ENCODE measurements at regions not wholly inside any gene's neighbourhood (a gene's known extent, or its start where the extent isn't known, plus 50 kb on each side); places are given as distances from the start of the nearest gene placed in this dataset.

- Histone ChIP-seq H2AFZ (ENCODE audit: low read depth, low read length, poor library complexity, severe bottlenecking) (no peak overlapping the region), H3K9me3 (ENCODE audit: control insufficient read depth in 1 of 2, insufficient read depth in 1 of 2, low read depth in 1 of 2, low read length in 2 of 2) (no peaks in the 10 kb centered on the region), H3K27ac (ENCODE audit: low read depth, low read length) (no peak overlapping the region), H3K79me2 (ENCODE audit: insufficient read depth, low read length) (no peaks in the 10 kb centered on the region), H3K4me2 (ENCODE audit: low read length) (no peak overlapping the region), H3K4me1 (ENCODE audit: control insufficient read depth in 1 of 2, insufficient read depth in 2 of 2, low read length in 2 of 2) (no peaks in the 10 kb centered on the region), H3K27me3 (ENCODE audit: insufficient read depth, low read length) (0 out of 2 replicates have a peak, but pooled peaks cover 6% of the 10 kb centered on the region), H3K9me2 (ENCODE audit: insufficient read depth) (no peaks in the 10 kb centered on the region), H3K36me3 (ENCODE audit: control insufficient read depth in 1 of 2, insufficient read depth in 2 of 2, low read length in 2 of 2) (no peaks in the 10 kb centered on the region), H3K9ac (ENCODE audit: low read length) (no peak overlapping the region), H3K4me3 (replicated peaks in 1 of 2; ENCODE audit: low read depth in 1 of 2, low read length in 2 of 2) (no peak overlapping the region), H4K20me1 (ENCODE audit: insufficient read depth) (no peaks in the 10 kb centered on the region)
- ChIA-PET POLR2A (no interaction called here), RAD21 (ENCODE audit: low non-redundant PET in 1 of 2, low total read pairs in 2 of 2, uncharacterized antibody in 2 of 2, unreplicated experiment in 2 of 2) (no interaction called here), CTCF (no interaction called here)
- no peak for DNase-seq (ENCODE audit: low read depth, low spot score)
- no peak for ATAC-seq
- no TSS peak for BruUV-seq (replicated peaks)
- intact Hi-C loops (cut with micrococcal nuclease) = loop anchor here (10.0 kb wide), 1 partner anchor 286 kb away; no protein-coding TSS in a partner anchor
- TF ChIP-seq EZH2 (IDR thresholded peaks at IDR 0.05) (no peak), CTCF (IDR thresholded peaks at IDR 0.05 in 2 of 3, conservative IDR thresholded peaks at IDR 0.05 in 1 of 3; ENCODE audit: borderline replicate concordance in 1 of 3, insufficient read depth in 1 of 3, low read depth in 2 of 3, low read length in 2 of 3) (no peak), EZH2phosphoT487 (IDR thresholded peaks at IDR 0.05; ENCODE audit: borderline replicate concordance) (no peak), SP1 (IDR thresholded peaks at IDR 0.05; ENCODE audit: low read depth) (no peak), SRF (IDR thresholded peaks at IDR 0.05; ENCODE audit: low read depth) (no peak), MAX (IDR thresholded peaks at IDR 0.05) (no peak), YY1 (IDR thresholded peaks at IDR 0.05; ENCODE audit: extremely low read depth, insufficient replicate concordance, low read depth, low read length) (no peak), JUND (IDR thresholded peaks at IDR 0.05) (no peak), ZNF274 (IDR thresholded peaks at IDR 0.05; ENCODE audit: low read depth, low read length) (no peak), ZFX (IDR thresholded peaks at IDR 0.05) (no peak), CBX3 (IDR thresholded peaks at IDR 0.05; ENCODE audit: low read depth) (no peak), REST (IDR thresholded peaks at IDR 0.05; ENCODE audit: low read depth) (no peak), POLR2A (IDR thresholded peaks at IDR 0.05; ENCODE audit: borderline replicate concordance, extremely low read depth, insufficient read depth, insufficient read length) (no peak), POLR2AphosphoS5 (IDR thresholded peaks at IDR 0.05; ENCODE audit: low read depth, low read length) (no peak), ZBTB33 (IDR thresholded peaks at IDR 0.05; ENCODE audit: extremely low read depth, insufficient replicate concordance, low read length) (no peak), ATF3 (IDR thresholded peaks at IDR 0.05) (no peak)
Observed at GRCh38 chr9:134980516-134980915, 62.8 kb upstream of the FCN1 start.

All from HCT116 (cell line).